ENCODE measurements at regions not wholly inside any gene's neighbourhood (a gene's known extent, or its start where the extent isn't known, plus 50 kb on each side); places are given as distances from the start of the nearest gene placed in this dataset.

DNA sequence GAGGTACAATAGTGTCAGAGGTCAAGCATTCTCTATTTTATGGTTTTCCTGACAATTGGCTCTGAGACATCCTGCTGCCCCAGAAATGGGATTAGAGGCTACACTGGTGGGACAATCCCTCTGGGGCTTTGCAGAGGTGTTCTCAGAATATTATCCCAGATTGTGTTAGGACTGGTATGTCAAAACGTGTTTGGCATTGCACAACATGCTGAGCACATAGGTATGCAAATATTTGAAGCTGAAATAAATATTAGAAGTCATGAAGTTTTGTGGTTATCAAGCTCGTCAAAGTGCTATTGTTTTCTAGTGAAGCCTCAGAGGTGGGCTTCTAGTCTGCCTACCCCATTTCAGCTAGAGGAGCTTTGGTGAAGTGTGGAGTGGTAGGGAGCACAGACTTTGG is 304.4 kb downstream of the MAN2A1 start:
- TF ChIP-seq EZH2 (IDR thresholded peaks at IDR 0.05; ENCODE audit: borderline replicate concordance) (no peak), CTCF (IDR thresholded peaks at IDR 0.05; ENCODE audit: poor library complexity) (no peak), EZH2phosphoT487 (IDR thresholded peaks at IDR 0.05; ENCODE audit: low read depth, severe bottlenecking, unreplicated experiment) (no peak)

DNA sequence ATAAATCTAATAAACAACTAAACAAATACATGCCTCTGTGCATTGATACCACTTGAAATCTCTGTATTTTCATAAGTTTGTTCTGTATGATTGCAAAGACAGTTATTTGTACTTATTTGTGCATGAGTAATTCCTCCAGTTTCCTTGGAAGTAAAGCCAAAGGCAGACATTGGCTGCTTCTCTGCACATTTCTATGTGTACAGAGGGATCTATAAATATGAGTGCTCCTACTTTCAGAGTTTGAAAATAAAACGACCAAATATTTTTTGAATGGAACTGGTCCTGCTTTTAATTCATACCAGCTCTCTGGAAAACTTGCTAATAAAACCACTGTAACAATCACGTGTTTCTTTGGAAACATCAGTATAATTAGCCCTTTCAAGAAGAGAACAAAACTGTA is 306.5 kb downstream of the MAN2A1 start:
- H3K4me2 ChIP-seq: no peak overlapping the region
- H3K9me2 ChIP-seq (replicated peaks; ENCODE audit: insufficient read depth): no peaks in the 10 kb centered on the region
- no peaks in the 10 kb centered on the region for H3K27me3 ChIP-seq
- no peak for DNase-seq (ENCODE audit: low spot score)
- no peaks in the 10 kb centered on the region for H4K20me1 ChIP-seq (ENCODE audit: insufficient read depth, poor library complexity, severe bottlenecking)
- WGBS (ENCODE audit: low lambda C conversion rate, missing lambda C conversion rate): 55% methylated on average over 2 of the region's 2 CpGs
- H3K79me2 ChIP-seq: no peaks in the 10 kb centered on the region
- H3K4me1 ChIP-seq (ENCODE audit: insufficient read depth): peaks cover 15% of the 10 kb centered on the region
- H3K36me3 ChIP-seq (replicated peaks; ENCODE audit: insufficient read depth, low read depth): no peaks in the 10 kb centered on the region
- no peak overlapping the region for H3K27ac ChIP-seq
- H3K4me3 ChIP-seq: no peak overlapping the region
- H2AFZ ChIP-seq: no peak overlapping the region
- no peaks in the 10 kb centered on the region for H3K9me3 ChIP-seq (ENCODE audit: low read depth)
- TF ChIP-seq EZH2 (IDR thresholded peaks at IDR 0.05; ENCODE audit: borderline replicate concordance) (no peak), CTCF (IDR thresholded peaks at IDR 0.05; ENCODE audit: poor library complexity) (no peak), EZH2phosphoT487 (IDR thresholded peaks at IDR 0.05; ENCODE audit: low read depth, severe bottlenecking, unreplicated experiment) (no peak)

More for the DNA sequence above, 304.4 kb downstream of the MAN2A1 start:
- Histone ChIP-seq H3K4me2 (no peak overlapping the region), H3K4me3 (no peak overlapping the region), H3K4me1 (ENCODE audit: insufficient read depth) (peaks cover 17% of the 10 kb centered on the region), H2AFZ (no peak overlapping the region), H3K27me3 (no peaks in the 10 kb centered on the region), H3K79me2 (no peaks in the 10 kb centered on the region), H4K20me1 (ENCODE audit: insufficient read depth, poor library complexity, severe bottlenecking) (no peaks in the 10 kb centered on the region), H3K36me3 (replicated peaks; ENCODE audit: insufficient read depth, low read depth) (no peaks in the 10 kb centered on the region), H3K9me3 (ENCODE audit: low read depth) (no peaks in the 10 kb centered on the region), H3K9me2 (replicated peaks; ENCODE audit: insufficient read depth) (no peaks in the 10 kb centered on the region), H3K27ac (no peak overlapping the region)
- DNase-seq (ENCODE audit: low spot score): no peak
- WGBS (ENCODE audit: low lambda C conversion rate, missing lambda C conversion rate): 83% methylated on average over 2 of the region's 2 CpGs

- Histone ChIP-seq H3K9me2 (replicated peaks; ENCODE audit: insufficient read depth) (no peaks in the 10 kb centered on the region), H3K27me3 (no peaks in the 10 kb centered on the region), H3K79me2 (no peaks in the 10 kb centered on the region), H3K27ac (no peak overlapping the region), H3K9me3 (ENCODE audit: low read depth) (no peaks in the 10 kb centered on the region), H4K20me1 (ENCODE audit: insufficient read depth, poor library complexity, severe bottlenecking) (no peaks in the 10 kb centered on the region), H2AFZ (no peak overlapping the region), H3K4me1 (ENCODE audit: insufficient read depth) (peaks cover 9% of the 10 kb centered on the region), H3K36me3 (replicated peaks; ENCODE audit: insufficient read depth, low read depth) (no peaks in the 10 kb centered on the region), H3K4me3 (no peak overlapping the region), H3K4me2 (no peak overlapping the region)
- TF ChIP-seq EZH2 (IDR thresholded peaks at IDR 0.05; ENCODE audit: borderline replicate concordance): no peak
- no peak for TF ChIP-seq EZH2phosphoT487 (IDR thresholded peaks at IDR 0.05; ENCODE audit: low read depth, severe bottlenecking, unreplicated experiment)
- TF ChIP-seq CTCF (IDR thresholded peaks at IDR 0.05; ENCODE audit: poor library complexity): no peak
- DNase-seq (ENCODE audit: low spot score): no peak
- WGBS (ENCODE audit: low lambda C conversion rate, missing lambda C conversion rate): 56% methylated on average over 3 of the region's 3 CpGs
Observed at GRCh38 chr5:109997161-109997560, 307.4 kb downstream of the MAN2A1 start.

DNA sequence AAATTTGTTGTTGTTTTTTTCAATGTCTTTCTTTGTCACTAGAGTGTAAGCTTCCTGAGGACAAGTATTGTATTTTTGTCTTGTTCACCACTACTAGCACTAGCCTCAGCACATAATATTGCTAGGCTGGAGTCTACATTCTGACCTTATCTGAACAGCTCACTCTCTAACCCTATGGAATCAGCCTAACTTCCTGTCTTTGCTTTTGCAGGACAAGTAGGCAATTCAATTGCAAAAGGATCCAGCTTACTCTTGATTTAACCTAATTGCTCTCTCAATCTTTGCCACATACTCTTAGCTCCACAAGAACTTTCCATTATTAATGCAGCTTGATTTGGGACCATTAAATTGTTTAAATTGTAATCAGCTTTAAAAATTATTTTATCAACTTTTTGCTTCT is 308.5 kb downstream of the MAN2A1 start:
- Histone ChIP-seq H3K9me3 (ENCODE audit: low read depth) (no peaks in the 10 kb centered on the region), H3K9me2 (replicated peaks; ENCODE audit: insufficient read depth) (no peaks in the 10 kb centered on the region), H3K36me3 (replicated peaks; ENCODE audit: insufficient read depth, low read depth) (no peaks in the 10 kb centered on the region), H3K4me3 (no peak overlapping the region), H3K79me2 (no peaks in the 10 kb centered on the region), H4K20me1 (ENCODE audit: insufficient read depth, poor library complexity, severe bottlenecking) (no peaks in the 10 kb centered on the region), H2AFZ (no peak overlapping the region), H3K4me2 (no peak overlapping the region), H3K4me1 (ENCODE audit: insufficient read depth) (peaks cover 9% of the 10 kb centered on the region), H3K27me3 (no peaks in the 10 kb centered on the region), H3K27ac (no peak overlapping the region)
- no peak for DNase-seq (ENCODE audit: low spot score)
- TF ChIP-seq EZH2phosphoT487 (IDR thresholded peaks at IDR 0.05; ENCODE audit: low read depth, severe bottlenecking, unreplicated experiment) (no peak), EZH2 (IDR thresholded peaks at IDR 0.05; ENCODE audit: borderline replicate concordance) (no peak), CTCF (IDR thresholded peaks at IDR 0.05; ENCODE audit: poor library complexity) (no peak)

All from hepatocyte (in vitro differentiated cells).